ENCODE measurements at regions not wholly inside any gene's neighbourhood (a gene's known extent, or its start where the extent isn't known, plus 50 kb on each side); places are given as distances from the start of the nearest gene placed in this dataset.

- TF ChIP-seq, protein P1, sequence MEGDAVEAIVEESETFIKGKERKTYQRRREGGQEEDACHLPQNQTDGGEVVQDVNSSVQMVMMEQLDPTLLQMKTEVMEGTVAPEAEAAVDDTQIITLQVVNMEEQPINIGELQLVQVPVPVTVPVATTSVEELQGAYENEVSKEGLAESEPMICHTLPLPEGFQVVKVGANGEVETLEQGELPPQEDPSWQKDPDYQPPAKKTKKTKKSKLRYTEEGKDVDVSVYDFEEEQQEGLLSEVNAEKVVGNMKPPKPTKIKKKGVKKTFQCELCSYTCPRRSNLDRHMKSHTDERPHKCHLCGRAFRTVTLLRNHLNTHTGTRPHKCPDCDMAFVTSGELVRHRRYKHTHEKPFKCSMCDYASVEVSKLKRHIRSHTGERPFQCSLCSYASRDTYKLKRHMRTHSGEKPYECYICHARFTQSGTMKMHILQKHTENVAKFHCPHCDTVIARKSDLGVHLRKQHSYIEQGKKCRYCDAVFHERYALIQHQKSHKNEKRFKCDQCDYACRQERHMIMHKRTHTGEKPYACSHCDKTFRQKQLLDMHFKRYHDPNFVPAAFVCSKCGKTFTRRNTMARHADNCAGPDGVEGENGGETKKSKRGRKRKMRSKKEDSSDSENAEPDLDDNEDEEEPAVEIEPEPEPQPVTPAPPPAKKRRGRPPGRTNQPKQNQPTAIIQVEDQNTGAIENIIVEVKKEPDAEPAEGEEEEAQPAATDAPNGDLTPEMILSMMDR (IDR thresholded peaks at IDR 0.05) = no peak
- no peak for TF ChIP-seq SIN3A (IDR thresholded peaks at IDR 0.05; ENCODE audit: borderline replicate concordance, low read depth, low read length)
- TF ChIP-seq POLR2AphosphoS5 (IDR thresholded peaks at IDR 0.05; ENCODE audit: low read depth, low read length) = no peak
- no peak for TF ChIP-seq RCOR1 (IDR thresholded peaks at IDR 0.05; ENCODE audit: low read length)
- no peak for TF ChIP-seq YY1 (IDR thresholded peaks at IDR 0.05; ENCODE audit: low read depth)
- no peak for TF ChIP-seq MAX (IDR thresholded peaks at IDR 0.05; ENCODE audit: low read depth)
- TF ChIP-seq EP300 (IDR thresholded peaks at IDR 0.05; ENCODE audit: borderline replicate concordance in 1 of 2, low read depth in 1 of 2, low read length in 1 of 2) = no peak
- no peak for TF ChIP-seq SMC3 (IDR thresholded peaks at IDR 0.05; ENCODE audit: low read depth, low read length)
- TF ChIP-seq TAF1 (IDR thresholded peaks at IDR 0.05; ENCODE audit: borderline replicate concordance, low read depth, low read length) = no peak
These were observed 90.4 kb upstream of the KIT start for GRCh38 chr4:54567327-54567726.
